HG02642 (cell line): ENCODE measurements at regions not wholly inside any gene's neighbourhood (a gene's known extent, or its start where the extent isn't known, plus 50 kb on each side); places are given as distances from the start of the nearest gene placed in this dataset.

ENCODE experiments used
- ATAC-seq: cut with Tn5 transposase; IDR thresholded peaks from one replicate; pipeline ENCODE4 v1.9.1; 2021; ENCODE audit warnings: mild to moderate bottlenecking; ENCODE audit not compliant: unreplicated experiment, poor library complexity

DNA sequence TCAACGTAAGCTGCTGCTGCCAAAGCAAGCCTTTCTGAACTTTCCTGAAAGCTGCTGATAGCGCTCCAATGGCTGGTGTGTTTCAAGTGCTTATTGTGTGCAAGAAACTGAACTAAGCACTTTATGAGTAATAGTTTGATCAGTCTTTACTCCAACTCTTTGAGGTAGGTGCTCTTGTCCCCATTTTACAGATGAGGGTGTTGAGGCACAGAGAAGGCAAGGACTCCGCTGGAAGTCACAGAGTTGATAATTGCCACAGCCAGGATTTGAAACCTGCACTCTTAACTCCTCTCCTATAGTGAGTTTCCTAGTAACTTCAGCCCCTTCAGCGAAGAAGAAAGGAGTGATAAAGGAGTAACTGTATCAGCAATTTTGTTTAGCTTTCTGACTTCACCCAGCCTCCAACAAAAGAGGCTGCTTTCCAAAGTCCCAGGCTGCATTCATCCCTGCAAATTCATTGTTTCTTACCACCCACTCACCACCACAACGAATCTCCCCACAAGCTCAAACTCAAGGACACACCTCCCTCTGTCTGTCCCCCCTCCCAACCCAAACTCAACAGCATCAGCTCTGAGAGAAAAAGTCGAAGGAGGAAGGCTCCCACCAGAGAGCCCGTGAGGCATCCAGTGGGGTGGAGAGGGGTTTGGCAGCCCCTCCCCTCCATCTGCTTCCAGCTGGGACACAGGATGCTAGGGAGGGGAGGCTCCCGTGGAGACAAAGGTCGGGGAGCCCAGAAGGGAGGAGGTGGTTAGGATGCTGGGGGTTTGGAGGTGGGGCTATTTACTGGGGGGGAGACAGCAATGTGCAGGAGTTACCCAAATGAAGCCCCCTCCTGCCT, 139.6 kb downstream of the NAV1 start:
- no peak for ATAC-seq

DNA sequence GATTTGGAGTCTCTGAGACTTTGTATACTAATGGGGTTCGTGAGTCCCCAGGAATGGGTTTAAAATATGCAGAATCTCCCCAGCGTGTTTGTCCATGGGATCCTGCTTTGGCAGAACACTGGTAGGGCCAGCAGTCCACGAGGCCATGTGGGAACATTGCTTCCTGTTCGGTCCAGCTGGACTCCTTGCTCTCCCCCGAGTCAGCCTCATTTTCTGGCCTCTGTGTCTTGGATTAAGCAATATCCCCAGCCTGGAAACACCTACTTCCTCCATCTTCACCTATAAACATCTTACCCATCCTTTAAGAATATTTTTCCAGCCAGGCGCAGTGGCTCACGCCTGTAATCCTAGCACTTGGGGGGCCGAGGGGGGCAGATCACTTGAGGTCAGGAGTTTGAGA, 142.4 kb downstream of the NAV1 start:
- no peak for ATAC-seq

GRCh38 chr1:201682964-201683363, 144.0 kb downstream of the NAV1 start:
- ATAC-seq = no peak

DNA sequence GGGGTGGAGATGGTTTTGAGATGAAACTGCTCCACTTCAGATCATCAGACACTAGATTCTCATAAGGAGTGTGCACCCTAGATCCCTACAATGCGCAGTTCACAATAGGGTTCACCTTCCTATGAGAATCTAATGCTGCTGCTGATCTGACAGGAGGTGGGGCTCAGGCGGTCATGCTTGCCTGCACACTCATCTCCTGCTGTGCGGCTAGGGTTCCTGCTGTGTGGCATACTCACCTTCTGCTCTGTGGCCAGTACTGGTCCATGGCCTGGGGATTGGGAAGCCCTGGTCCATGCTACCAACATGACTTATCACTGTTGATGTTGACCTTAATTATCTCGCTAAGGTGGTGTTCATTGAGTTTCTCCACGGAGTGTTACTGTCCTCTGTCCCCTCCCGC, 144.5 kb downstream of the NAV1 start:
- no peak for ATAC-seq

GRCh38 chr1:201685485-201685884, 143.5 kb upstream of the IPO9 start:
- ATAC-seq = no peak

- ATAC-seq = no peak
These were observed 142.1 kb upstream of the IPO9 start for GRCh38 chr1:201686714-201687455.

DNA sequence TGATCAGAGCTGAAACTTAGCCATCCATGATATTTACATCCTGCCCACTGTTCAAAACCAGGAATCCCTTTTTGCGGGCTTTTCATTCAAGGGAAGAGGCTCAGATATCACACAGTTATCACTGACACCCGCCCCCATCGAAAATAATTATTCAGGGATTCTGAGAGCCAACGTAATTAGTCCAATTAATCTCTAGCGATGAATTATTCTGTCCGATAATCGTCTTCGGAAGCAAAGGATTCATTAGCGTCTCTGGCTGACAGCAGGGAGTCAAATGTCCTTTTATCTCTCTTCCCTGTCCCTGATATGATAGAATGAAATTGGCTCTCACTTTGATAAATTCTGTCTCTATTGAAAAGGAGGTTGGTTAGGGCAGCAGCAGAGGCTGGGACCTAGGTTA, 140.4 kb upstream of the IPO9 start:
- ATAC-seq = no peak

DNA sequence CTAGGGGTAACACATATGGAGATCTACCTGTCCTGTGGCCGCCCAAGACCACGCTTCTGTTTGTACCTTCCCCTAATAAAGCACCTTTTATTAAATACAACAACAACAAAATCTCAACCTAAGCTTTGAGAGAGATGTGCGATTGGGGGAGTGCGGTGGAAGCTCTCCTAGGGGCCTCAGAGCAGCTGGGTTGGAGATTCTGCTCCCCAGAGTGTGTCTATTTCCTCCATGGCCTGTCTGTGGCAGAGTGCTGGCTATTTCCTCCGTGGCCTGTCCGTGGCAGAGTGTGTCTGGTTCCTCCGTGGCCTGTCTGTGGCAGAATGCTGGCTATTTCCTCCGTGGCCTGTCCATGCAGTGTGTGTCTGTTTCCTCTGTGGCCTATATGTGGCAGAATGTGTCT, 139.3 kb upstream of the IPO9 start:
- ATAC-seq = no peak

GRCh38 chr1:201690528-201690927, 138.4 kb upstream of the IPO9 start:
- no peak for ATAC-seq

GRCh38 chr1:201691716-201692554, 137.0 kb upstream of the IPO9 start:
- no peak for ATAC-seq

DNA sequence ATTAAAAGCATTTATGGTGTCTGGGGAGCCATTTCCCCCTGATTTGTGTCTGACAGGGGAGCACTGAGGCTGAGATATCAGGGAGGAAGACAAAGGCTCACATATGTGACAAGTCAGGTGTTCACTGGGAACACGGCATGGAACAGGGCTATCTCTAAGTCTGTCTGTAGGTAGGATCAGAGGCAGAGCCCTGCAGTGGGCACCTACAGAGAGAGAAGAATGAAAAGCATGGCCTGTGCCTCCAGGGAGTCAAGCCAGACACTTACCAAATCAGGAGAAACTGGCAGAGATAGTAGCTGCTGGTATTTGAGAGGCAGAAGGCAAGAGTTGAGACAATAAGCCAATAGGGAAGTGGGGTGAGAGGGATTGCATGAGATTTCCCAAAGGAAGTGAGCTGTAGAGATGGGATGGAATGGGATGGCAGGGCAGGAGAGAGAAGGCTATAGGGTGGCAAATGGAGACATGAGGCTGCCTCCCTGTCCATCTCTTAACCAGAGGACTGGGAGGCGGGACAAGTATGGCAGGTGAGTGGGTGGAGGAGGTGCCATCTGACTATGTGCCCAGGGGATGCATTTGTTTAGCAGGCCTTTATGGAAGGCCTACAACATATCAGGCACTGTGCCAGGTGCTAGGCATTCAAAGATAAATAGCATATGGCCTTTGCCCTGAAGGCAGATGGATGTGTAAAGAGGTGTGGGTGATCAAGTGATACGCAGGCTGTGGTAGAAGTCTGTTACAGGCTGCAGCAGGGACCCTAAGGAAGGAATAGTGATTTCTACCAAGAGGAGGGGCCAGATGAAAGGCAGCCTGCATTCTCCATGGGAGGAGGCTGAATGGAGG, 136.2 kb upstream of the IPO9 start:
- ATAC-seq = no peak

- ATAC-seq = no peak
These were observed 134.9 kb upstream of the IPO9 start for GRCh38 chr1:201693890-201694607.

- ATAC-seq = no peak
These were observed 134.2 kb upstream of the IPO9 start for GRCh38 chr1:201694608-201695335.

GRCh38 chr1:201695607-201696006, 133.3 kb upstream of the IPO9 start:
- no peak for ATAC-seq

GRCh38 chr1:201696217-201696761, 132.7 kb upstream of the IPO9 start:
- ATAC-seq = no peak

DNA sequence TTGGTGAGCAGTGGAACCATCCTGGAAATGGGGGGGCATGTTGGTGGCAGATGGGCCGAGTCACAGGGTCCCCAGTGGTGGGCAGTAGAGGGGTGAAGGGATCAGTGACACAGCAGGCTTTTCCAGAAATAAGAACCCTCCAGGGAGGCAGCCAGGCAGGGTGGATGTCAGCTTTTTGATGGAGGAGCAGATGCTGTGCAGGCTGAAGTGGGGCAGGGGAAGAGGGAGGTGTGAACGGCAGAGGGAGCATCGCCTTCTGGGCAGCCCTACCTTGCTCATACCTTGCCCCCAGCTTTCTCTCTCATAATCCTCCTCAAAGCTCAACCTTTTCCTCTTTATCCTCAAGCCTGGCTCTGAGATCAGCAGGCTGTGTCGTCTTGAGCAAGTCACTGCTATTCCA, 131.8 kb upstream of the IPO9 start:
- ATAC-seq = no peak

- no peak for ATAC-seq
These were observed 127.1 kb upstream of the IPO9 start for GRCh38 chr1:201701831-201702230.

GRCh38 chr1:201702936-201703335, 126.0 kb upstream of the IPO9 start:
- ATAC-seq = no peak
